ENCODE measurements at regions not wholly inside any gene's neighbourhood (a gene's known extent, or its start where the extent isn't known, plus 50 kb on each side); places are given as distances from the start of the nearest gene placed in this dataset.

DNA sequence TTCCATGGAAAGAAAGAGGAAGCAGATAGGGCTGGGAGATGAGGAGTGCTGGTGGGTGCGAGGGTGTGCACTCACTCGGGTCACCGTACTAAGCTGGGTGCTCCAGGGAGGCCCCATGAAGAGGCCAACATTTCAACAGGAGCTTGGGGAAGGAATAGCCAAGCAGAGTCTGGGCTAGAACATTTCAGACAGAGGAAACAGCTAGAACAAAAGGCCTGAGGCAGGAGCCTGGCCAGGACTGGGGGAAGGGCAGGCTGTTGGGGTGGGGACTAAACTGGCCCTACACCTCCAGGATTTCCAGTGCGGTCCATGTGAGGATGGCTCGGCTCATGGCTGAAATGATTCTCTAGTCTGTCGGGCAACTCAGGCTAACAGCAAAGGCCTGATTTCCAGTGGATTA lies 90.8 kb downstream of the ZFP36L2 start:
- no peaks in the 10 kb centered on the region for H3K9me3 Mint-ChIP-seq (ENCODE audit: low read depth, unreplicated experiment)
- no peak for DNase-seq
- H3K27ac Mint-ChIP-seq (ENCODE audit: unreplicated experiment), result no peak overlapping the region
- peaks cover under 1% of the 10 kb centered on the region for H3K36me3 Mint-ChIP-seq (ENCODE audit: insufficient read depth, unreplicated experiment)
- no TSS peak for BruUV-seq (replicated peaks)
- TF ChIP-seq, protein P1, sequence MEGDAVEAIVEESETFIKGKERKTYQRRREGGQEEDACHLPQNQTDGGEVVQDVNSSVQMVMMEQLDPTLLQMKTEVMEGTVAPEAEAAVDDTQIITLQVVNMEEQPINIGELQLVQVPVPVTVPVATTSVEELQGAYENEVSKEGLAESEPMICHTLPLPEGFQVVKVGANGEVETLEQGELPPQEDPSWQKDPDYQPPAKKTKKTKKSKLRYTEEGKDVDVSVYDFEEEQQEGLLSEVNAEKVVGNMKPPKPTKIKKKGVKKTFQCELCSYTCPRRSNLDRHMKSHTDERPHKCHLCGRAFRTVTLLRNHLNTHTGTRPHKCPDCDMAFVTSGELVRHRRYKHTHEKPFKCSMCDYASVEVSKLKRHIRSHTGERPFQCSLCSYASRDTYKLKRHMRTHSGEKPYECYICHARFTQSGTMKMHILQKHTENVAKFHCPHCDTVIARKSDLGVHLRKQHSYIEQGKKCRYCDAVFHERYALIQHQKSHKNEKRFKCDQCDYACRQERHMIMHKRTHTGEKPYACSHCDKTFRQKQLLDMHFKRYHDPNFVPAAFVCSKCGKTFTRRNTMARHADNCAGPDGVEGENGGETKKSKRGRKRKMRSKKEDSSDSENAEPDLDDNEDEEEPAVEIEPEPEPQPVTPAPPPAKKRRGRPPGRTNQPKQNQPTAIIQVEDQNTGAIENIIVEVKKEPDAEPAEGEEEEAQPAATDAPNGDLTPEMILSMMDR (IDR thresholded peaks at IDR 0.05; ENCODE audit: unreplicated experiment), result no peak
- intact Hi-C loops (cut with micrococcal nuclease; ENCODE audit: unreplicated experiment), result no loop called here
- H3K4me3 Mint-ChIP-seq (ENCODE audit: low read depth, unreplicated experiment), result no peak overlapping the region
- no peaks in the 10 kb centered on the region for H3K27me3 Mint-ChIP-seq (ENCODE audit: unreplicated experiment)
- CTCF ChIA-PET, result no interaction called here
- peaks cover 32% of the 10 kb centered on the region for H3K4me1 Mint-ChIP-seq (ENCODE audit: low read depth, unreplicated experiment)

DNA sequence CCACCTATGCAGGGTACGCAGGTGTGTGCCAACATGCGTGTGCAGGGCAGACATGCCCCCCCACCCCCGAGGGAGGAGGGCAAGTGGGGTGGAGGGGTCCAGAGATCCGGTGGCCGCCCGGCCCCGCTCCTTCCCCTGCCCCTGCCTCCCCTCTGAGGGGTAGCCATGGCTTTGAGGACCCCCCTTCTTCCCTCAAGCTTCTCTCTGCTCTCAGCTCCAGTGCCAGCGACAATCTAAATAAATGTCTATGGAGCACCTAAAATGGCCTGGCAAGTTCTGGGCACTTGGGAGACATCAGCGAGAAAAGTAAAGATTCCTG lies 91.9 kb downstream of the ZFP36L2 start:
- no peak for DNase-seq
- Mint-ChIP-seq H3K27me3 (ENCODE audit: unreplicated experiment) (no peaks in the 10 kb centered on the region), H3K4me1 (ENCODE audit: low read depth, unreplicated experiment) (peaks cover 43% of the 10 kb centered on the region), H3K9me3 (ENCODE audit: low read depth, unreplicated experiment) (no peaks in the 10 kb centered on the region), H3K27ac (ENCODE audit: unreplicated experiment) (no peak overlapping the region), H3K36me3 (ENCODE audit: insufficient read depth, unreplicated experiment) (peaks cover 6% of the 10 kb centered on the region), H3K4me3 (ENCODE audit: low read depth, unreplicated experiment) (no peak overlapping the region)
- intact Hi-C loops (cut with micrococcal nuclease; ENCODE audit: unreplicated experiment), result no loop called here
- CTCF ChIA-PET, result interaction anchor here (1.1 kb wide), 1 partner anchor 72 kb away, joined by 3 read pairs; no protein-coding TSS in a partner anchor
- TF ChIP-seq, protein P1 (IDR thresholded peaks at IDR 0.05; ENCODE audit: unreplicated experiment), result no peak
- BruUV-seq (replicated peaks), result no TSS peak

DNA sequence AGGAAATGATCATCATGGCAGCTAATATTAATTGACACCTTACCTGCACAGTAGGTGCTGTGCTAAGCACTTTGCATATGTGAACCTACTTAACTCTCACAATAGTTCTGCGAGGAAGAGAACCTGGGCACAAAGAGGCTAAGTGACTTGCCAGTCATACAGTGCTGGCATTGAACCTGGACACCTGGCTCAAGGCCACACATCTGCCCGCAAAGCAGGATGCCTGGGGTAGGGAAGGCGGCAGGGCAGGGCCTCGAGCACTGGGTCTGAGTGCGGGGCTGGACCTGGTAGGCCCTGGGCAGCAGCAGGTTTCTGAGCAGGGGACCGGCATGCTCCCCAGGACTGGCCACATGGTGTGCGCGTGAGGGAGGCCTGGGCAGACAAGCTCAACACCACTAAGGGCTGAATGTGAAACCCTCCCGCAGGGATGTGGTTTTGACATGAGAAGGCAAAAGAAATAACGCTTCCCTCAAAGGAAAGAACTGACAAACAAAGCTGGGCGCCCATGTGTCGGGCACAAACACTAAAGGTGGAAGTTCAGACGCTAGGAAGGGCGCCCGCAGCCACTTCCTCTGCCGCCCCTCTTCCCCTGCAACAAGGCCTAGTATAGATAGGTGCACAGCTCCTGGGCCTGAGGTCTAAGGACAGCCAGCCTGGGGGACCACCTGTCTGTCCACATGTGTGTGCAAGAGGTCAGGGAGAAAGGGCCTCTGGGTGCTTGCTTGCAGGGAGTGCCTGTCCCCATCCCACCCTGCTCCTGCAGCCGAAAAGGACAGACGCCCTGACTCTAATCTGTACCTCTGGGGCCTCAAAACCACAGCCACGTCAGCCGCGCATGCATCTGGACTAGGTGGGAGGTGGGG lies 92.5 kb downstream of the ZFP36L2 start:
- TF ChIP-seq, protein P1 (IDR thresholded peaks at IDR 0.05; ENCODE audit: unreplicated experiment), result no peak
- no peaks in the 10 kb centered on the region for H3K27me3 Mint-ChIP-seq (ENCODE audit: unreplicated experiment)
- no peak overlapping the region for H3K27ac Mint-ChIP-seq (ENCODE audit: unreplicated experiment)
- no peak for DNase-seq
- peaks cover 43% of the 10 kb centered on the region for H3K4me1 Mint-ChIP-seq (ENCODE audit: low read depth, unreplicated experiment)
- CTCF ChIA-PET, result interaction anchor here (1.1 kb wide), 1 partner anchor 73 kb away, joined by 3 read pairs; no protein-coding TSS in a partner anchor
- intact Hi-C loops (cut with micrococcal nuclease; ENCODE audit: unreplicated experiment), result no loop called here
- H3K4me3 Mint-ChIP-seq (ENCODE audit: low read depth, unreplicated experiment), result no peak overlapping the region
- peaks cover 6% of the 10 kb centered on the region for H3K36me3 Mint-ChIP-seq (ENCODE audit: insufficient read depth, unreplicated experiment)
- BruUV-seq (replicated peaks), result no TSS peak
- H3K9me3 Mint-ChIP-seq (ENCODE audit: low read depth, unreplicated experiment), result no peaks in the 10 kb centered on the region

DNA sequence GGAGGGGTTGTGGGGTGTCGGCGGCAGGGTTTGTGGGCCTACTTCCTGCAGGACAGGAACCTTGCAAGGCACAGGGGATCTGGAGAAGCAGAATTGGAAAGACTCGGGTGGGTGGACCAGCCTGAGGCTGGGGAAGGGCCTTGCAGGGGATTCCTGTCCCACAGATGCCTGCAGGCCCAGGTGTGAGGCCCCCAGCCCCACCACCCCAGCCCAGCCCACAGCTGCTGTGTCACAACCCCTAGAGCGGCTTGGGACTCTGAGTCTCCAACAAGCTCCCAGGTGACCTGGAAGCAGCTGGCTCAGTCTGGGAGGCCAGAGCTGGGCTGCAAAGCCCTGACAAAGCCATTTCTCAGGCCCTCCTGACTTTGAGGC lies 93.1 kb downstream of the ZFP36L2 start:
- H3K4me3 Mint-ChIP-seq (ENCODE audit: low read depth, unreplicated experiment), result no peak overlapping the region
- CTCF ChIA-PET, result no interaction called here
- no peak for DNase-seq
- H3K27me3 Mint-ChIP-seq (ENCODE audit: unreplicated experiment), result no peaks in the 10 kb centered on the region
- TF ChIP-seq, protein P1 (IDR thresholded peaks at IDR 0.05; ENCODE audit: unreplicated experiment), result no peak
- BruUV-seq (replicated peaks), result no TSS peak
- peaks cover 6% of the 10 kb centered on the region for H3K36me3 Mint-ChIP-seq (ENCODE audit: insufficient read depth, unreplicated experiment)
- intact Hi-C loops (cut with micrococcal nuclease; ENCODE audit: unreplicated experiment), result no loop called here
- no peaks in the 10 kb centered on the region for H3K9me3 Mint-ChIP-seq (ENCODE audit: low read depth, unreplicated experiment)
- H3K27ac Mint-ChIP-seq (ENCODE audit: unreplicated experiment), result no peak overlapping the region
- peaks cover 48% of the 10 kb centered on the region for H3K4me1 Mint-ChIP-seq (ENCODE audit: low read depth, unreplicated experiment)

All from Calu3 (cell line).